ENCODE measurements at regions not wholly inside any gene's neighbourhood (a gene's known extent, or its start where the extent isn't known, plus 50 kb on each side); places are given as distances from the start of the nearest gene placed in this dataset.

DNA sequence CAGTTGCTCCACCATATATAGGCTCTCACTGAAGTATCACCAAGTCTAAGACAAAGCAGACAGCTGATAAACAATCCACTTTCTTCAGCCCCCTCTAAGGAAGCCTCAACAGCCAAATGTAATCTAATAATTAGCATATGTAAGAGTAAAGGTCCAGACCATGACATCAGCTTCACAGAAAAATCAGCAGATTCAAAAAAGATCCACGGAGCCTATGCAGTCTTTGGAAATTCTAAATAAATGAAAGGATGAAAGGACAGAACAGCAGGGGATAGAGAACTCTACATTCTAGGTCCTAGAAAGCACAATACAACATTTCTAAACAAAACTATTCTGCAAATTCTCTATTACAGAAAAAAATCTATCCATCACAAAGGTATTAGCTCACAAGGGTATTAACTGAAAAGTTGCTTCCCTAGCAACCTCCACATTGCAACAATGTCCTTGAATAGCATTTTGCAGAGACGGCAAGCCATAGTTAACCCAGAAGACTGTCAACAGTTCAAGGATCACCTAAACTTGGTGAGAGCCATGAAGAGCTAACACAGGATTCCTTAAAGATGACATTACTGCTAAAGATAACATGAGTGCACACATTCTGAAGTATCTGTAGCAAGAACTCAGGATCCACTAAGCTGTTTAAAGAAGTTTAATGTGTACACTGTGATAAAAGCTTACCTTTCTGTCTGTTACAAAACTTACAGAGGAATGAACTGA is 74.3 kb downstream of the SIPA1L2 start:
- Mint-ChIP-seq H3K36me3 (ENCODE audit: low read depth) (no peaks in the 10 kb centered on the region), H3K4me1 (ENCODE audit: low read depth) (peaks cover 17% of the 10 kb centered on the region), H3K27ac (no peak overlapping the region), H3K9me3 (no peaks in the 10 kb centered on the region), H3K27me3 (no peaks in the 10 kb centered on the region), H3K4me3 (no peak overlapping the region)
- TF ChIP-seq, protein P1, sequence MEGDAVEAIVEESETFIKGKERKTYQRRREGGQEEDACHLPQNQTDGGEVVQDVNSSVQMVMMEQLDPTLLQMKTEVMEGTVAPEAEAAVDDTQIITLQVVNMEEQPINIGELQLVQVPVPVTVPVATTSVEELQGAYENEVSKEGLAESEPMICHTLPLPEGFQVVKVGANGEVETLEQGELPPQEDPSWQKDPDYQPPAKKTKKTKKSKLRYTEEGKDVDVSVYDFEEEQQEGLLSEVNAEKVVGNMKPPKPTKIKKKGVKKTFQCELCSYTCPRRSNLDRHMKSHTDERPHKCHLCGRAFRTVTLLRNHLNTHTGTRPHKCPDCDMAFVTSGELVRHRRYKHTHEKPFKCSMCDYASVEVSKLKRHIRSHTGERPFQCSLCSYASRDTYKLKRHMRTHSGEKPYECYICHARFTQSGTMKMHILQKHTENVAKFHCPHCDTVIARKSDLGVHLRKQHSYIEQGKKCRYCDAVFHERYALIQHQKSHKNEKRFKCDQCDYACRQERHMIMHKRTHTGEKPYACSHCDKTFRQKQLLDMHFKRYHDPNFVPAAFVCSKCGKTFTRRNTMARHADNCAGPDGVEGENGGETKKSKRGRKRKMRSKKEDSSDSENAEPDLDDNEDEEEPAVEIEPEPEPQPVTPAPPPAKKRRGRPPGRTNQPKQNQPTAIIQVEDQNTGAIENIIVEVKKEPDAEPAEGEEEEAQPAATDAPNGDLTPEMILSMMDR (IDR thresholded peaks at IDR 0.05): no peak
- ChIA-PET CTCF (interaction anchor here (1.2 kb wide), 1 partner anchor 12 kb away, joined by 3 read pairs; no protein-coding TSS in a partner anchor), POLR2A (interaction anchor here (1.2 kb wide), 1 partner anchor 23 kb away, joined by 3 read pairs; no protein-coding TSS in a partner anchor)
- Histone ChIP-seq H3K4me1 (ENCODE audit: insufficient read depth, low read length) (peaks cover 5% of the 10 kb centered on the region), H3K27me3 (ENCODE audit: control insufficient read depth in 1 of 2, insufficient read depth in 2 of 2, low read length in 2 of 2) (peaks cover 0 to 4% of the 10 kb centered on the region in 2 experiments), H3K9me3 (ENCODE audit: control insufficient read depth in 1 of 2, insufficient read depth in 1 of 2, low read length in 2 of 2) (no peaks in the 10 kb centered on the region), H3K4me3 (ENCODE audit: low read length) (no peak overlapping the region), H3K27ac (ENCODE audit: low read depth in 1 of 2, low read length in 2 of 2) (no peak overlapping the region), H3K36me3 (ENCODE audit: insufficient read depth, low read length) (no peaks in the 10 kb centered on the region)
- DNase-seq (no peak), ATAC-seq (ENCODE audit: poor library complexity) (no peak)
- intact Hi-C loops (cut with DNase I, micrococcal nuclease): no loop called here

DNA sequence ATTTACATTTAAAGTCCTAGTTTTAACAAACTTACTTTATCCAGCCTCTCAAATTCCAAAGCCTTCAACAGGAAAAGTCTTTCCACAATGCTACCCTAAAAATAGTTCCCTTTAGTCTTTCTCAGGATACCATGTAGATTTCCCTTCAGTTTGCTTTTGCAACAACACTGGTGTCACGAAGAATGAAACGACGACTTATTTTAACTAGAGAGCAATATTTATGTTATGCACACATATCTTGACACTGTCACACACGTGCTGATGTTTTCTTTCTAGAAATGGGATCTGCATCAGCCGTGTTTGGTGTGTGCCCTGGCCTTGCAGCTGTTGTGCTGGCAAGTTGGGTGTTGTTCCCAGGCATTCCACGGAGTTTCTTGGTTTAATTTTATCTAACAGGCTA is 75.5 kb downstream of the SIPA1L2 start:
- ATAC-seq (ENCODE audit: poor library complexity) (no peak), DNase-seq (no peak)
- H3K9me3 ChIP-seq (ENCODE audit: control insufficient read depth in 1 of 2, insufficient read depth in 1 of 2, low read length in 2 of 2): no peaks in the 10 kb centered on the region
- ChIA-PET POLR2A (no interaction called here), CTCF (no interaction called here)
- Mint-ChIP-seq H3K4me1 (ENCODE audit: low read depth) (peaks cover 17% of the 10 kb centered on the region), H3K27ac (no peak overlapping the region), H3K9me3 (no peaks in the 10 kb centered on the region), H3K36me3 (ENCODE audit: low read depth) (no peaks in the 10 kb centered on the region), H3K4me3 (no peak overlapping the region), H3K27me3 (no peaks in the 10 kb centered on the region)
- H3K4me3 ChIP-seq (ENCODE audit: low read length): no peak overlapping the region
- no peak overlapping the region for H3K27ac ChIP-seq (ENCODE audit: low read depth in 1 of 2, low read length in 2 of 2)
- H3K4me1 ChIP-seq (ENCODE audit: insufficient read depth, low read length): peaks cover 5% of the 10 kb centered on the region
- TF ChIP-seq, protein P1 (IDR thresholded peaks at IDR 0.05): no peak
- peaks cover 0 to 4% of the 10 kb centered on the region in 2 experiments for H3K27me3 ChIP-seq (ENCODE audit: control insufficient read depth in 1 of 2, insufficient read depth in 2 of 2, low read length in 2 of 2)
- H3K36me3 ChIP-seq (ENCODE audit: insufficient read depth, low read length): no peaks in the 10 kb centered on the region
- intact Hi-C loops (cut with DNase I, micrococcal nuclease): no loop called here

DNA sequence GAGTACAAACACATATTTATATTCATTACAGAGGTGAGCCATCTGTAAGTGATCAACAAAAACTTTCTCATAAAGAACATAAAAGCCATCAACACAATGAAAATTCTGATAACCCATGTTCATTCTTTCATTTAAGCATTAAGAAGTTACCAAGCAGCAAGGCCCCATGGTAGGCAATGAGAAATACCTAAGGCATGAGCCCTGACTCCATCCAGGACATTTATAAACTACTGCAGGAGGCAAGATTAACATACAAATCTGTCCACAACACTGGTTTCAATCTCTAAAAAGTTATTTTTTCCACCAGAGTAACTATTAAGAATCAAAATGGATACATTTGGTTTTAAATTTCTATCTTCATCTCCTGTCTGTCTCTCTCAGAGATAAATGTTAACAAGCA is 76.1 kb downstream of the SIPA1L2 start:
- H3K36me3 ChIP-seq (ENCODE audit: insufficient read depth, low read length): no peaks in the 10 kb centered on the region
- POLR2A ChIA-PET: no interaction called here
- H3K27me3 Mint-ChIP-seq: no peaks in the 10 kb centered on the region
- no peak for DNase-seq
- H3K9me3 Mint-ChIP-seq: no peaks in the 10 kb centered on the region
- peaks cover 0 to 4% of the 10 kb centered on the region in 2 experiments for H3K27me3 ChIP-seq (ENCODE audit: control insufficient read depth in 1 of 2, insufficient read depth in 2 of 2, low read length in 2 of 2)
- H3K27ac Mint-ChIP-seq: no peak overlapping the region
- CTCF ChIA-PET: no interaction called here
- ATAC-seq (ENCODE audit: poor library complexity): no peak
- TF ChIP-seq, protein P1 (IDR thresholded peaks at IDR 0.05): no peak
- H3K27ac ChIP-seq (ENCODE audit: low read depth in 1 of 2, low read length in 2 of 2): no peak overlapping the region
- H3K36me3 Mint-ChIP-seq (ENCODE audit: low read depth): no peaks in the 10 kb centered on the region
- H3K4me1 ChIP-seq (ENCODE audit: insufficient read depth, low read length): no peaks in the 10 kb centered on the region
- no peaks in the 10 kb centered on the region for H3K9me3 ChIP-seq (ENCODE audit: control insufficient read depth in 1 of 2, insufficient read depth in 1 of 2, low read length in 2 of 2)
- no peak overlapping the region for H3K4me3 ChIP-seq (ENCODE audit: low read length)
- intact Hi-C loops (cut with DNase I, micrococcal nuclease): no loop called here
- H3K4me1 Mint-ChIP-seq (ENCODE audit: low read depth): peaks cover 12% of the 10 kb centered on the region
- no peak overlapping the region for H3K4me3 Mint-ChIP-seq
